ENCODE measurements at regions not wholly inside any gene's neighbourhood (a gene's known extent, or its start where the extent isn't known, plus 50 kb on each side); places are given as distances from the start of the nearest gene placed in this dataset.
"Not testable (repeated sequence)": the region's sequence is repeated elsewhere in the genome, so short reads cannot be mapped to it uniquely, and the experiment has no call there.

- no peak for DNase-seq
Observed at GRCh38 chr2:185393091-185393490, 345.5 kb upstream of the FSIP2 start.

GRCh38 chr2:185402474-185402873, 336.1 kb upstream of the FSIP2 start:
- DNase-seq, result no peak

- no peak for DNase-seq
Observed at GRCh38 chr2:185404578-185404977, 334.0 kb upstream of the FSIP2 start.

GRCh38 chr2:185417111-185417510, 321.5 kb upstream of the FSIP2 start:
- no peak for DNase-seq

- DNase-seq, result no peak
Observed at GRCh38 chr2:185417688-185418087, 320.9 kb upstream of the FSIP2 start.

- not testable (repeated sequence) for DNase-seq
Observed at GRCh38 chr2:185424958-185425629, 313.5 kb upstream of the FSIP2 start.

GRCh38 chr2:185428000-185428399, 310.6 kb upstream of the FSIP2 start:
- no peak for DNase-seq

DNA sequence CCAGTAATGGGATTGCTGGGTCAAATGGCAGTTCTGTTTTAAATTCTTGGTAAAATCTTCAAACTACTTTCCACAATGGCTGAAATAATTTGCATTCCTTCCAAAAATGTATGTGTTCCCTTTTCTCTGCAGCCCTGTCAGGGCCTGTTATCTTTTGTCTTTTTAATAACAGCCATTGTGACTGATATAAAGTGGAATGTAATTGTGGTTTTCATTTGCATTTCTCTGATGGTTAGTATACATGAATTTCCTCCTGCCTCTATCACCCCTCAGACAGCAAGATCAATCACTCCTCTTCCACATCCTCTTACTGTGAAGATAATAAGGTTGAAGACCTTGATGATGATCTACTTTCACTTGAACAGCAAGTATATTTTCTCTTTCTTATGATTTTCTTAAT, 304.8 kb upstream of the FSIP2 start:
- no peak for DNase-seq

DNA sequence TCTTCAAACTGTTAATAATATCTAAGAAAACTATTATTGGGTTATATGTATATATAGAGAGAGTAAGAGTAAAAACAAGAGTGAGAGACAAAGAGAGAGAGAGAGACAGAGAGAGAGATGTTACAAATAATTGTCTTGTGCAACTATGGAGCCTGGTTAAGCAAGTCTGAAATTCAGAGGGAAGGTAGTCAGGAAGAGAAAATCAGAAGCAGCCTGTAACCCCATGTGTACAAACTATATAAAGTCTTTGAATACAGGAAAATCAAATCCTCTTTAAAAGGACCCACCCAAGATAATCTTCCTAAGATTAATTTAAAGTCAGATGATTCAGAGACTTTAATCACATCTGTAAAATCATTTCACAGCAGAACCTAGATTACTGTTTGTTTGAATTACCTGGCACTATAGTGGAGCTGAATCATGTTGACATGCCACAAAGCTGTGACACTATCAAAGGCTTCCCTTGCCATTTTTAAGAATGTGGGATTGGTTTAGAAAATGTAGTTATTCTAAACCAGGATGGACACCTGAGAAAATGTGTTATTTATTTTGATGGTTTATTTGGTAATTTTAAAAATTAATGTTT, 301.7 kb upstream of the FSIP2 start:
- DNase-seq, result no peak

GRCh38 chr2:185441486-185442005, 297.1 kb upstream of the FSIP2 start:
- DNase-seq, result no peak

DNA sequence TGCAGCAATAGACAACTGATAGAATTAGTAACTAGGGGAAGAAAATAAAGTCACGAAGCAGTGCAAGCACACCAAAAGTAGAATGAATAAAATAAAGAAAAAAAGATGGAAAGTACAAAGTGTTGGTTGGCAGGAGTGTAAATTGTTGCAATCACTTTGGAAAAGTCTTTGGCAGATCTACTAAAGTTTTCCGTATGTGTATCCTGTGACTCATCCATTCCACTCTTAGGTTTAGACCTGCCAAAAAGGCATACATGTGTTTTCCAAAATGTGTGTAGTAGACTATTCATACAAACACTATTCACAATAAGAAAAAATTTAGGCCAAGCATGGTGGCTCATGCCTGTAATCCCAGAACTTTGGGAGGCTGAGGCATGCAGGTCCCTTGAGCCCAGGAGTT, 282.1 kb upstream of the FSIP2 start:
- DNase-seq, result no peak

- no peak for DNase-seq
Observed at GRCh38 chr2:185463481-185463880, 275.1 kb upstream of the FSIP2 start.

DNA sequence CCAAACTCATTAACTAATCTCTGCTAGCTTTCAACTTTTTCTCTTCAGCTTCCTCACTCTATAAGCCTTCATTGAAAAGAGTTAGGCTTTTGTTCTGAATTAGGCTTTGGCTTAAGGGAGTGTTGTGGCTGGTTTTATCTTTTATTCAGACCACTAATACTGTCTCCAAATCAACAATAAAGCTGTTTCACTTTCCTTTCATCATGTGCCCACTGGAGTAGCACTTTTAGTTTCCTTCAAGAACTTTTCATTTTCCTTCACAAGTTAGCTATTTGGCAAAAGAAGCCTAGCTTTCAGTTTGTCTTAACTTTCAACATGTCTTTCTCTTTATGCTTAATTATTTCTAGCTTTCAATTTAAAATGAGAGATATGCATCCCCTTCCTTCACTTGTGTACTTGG, 271.7 kb upstream of the FSIP2 start:
- no peak for DNase-seq

GRCh38 chr2:185471441-185471840, 267.2 kb upstream of the FSIP2 start:
- no peak for DNase-seq

DNA sequence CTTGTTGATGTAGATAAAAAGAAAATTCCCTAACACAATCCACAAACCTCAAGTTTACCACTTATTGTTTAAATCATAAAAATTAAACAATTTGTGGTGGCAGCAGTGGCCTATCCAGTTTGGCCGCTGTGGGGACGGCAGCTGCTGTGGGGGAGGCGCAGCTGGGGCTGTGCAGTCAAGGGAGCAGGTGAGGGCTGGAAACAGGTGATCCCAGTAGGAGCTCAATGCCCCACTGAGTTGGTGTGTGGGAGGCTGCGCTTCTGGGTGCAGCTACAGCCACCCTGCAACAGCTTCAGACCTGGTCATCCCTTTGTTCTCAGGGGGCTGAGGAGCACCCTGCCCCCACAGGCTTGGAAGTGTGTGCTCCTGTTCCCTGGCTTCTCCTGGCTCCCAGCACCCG, 266.0 kb upstream of the FSIP2 start:
- DNase-seq, result no peak

- DNase-seq, result no peak
Observed at GRCh38 chr2:185473838-185474237, 264.8 kb upstream of the FSIP2 start.

- DNase-seq, result no peak
Observed at GRCh38 chr2:185475914-185476313, 262.7 kb upstream of the FSIP2 start.

DNA sequence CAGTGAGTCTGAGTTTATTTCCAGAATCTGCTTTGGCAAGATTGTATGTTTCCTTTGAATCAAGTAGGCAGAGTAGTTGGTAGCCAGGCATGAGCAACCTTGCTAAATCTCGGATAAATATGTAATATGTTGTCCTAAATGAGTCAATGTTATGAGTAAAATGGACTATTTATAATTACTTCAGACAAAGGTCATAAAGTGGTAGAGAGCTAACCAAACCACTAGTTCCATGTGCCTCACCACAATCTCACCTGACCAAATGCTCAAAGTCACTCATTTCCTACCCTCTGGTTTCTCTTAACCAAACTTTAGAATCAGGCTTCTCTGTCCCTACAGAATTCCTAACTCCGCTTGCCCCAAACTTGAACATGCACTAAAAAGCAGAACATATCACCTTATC, 261.2 kb upstream of the FSIP2 start:
- no peak for DNase-seq

DNA sequence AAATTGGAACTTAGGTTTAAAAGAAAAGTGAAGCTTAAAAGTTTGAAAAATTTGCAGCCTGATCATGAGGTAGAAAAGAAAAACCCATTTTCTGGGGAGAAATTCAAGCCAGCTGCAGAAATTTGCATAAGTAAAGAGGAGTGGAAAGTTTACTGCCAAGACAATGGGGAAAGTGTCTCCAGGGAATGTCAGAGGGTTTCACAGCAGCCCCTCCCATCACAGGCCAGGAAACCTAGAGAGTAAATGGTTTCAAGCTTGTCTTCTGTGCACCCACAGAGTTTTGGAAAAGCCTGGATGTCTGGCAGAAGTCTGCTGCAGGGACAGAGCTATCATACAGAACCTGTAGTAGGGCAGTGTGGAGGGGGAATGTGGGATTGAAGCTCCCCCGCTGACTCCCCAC, 254.0 kb upstream of the FSIP2 start:
- DNase-seq, result no peak

- DNase-seq, result no peak
Observed at GRCh38 chr2:185502351-185502750, 236.3 kb upstream of the FSIP2 start.

GRCh38 chr2:185507719-185508118, 230.9 kb upstream of the FSIP2 start:
- no peak for DNase-seq

GRCh38 chr2:185510060-185510459, 228.5 kb upstream of the FSIP2 start:
- no peak for DNase-seq

DNA sequence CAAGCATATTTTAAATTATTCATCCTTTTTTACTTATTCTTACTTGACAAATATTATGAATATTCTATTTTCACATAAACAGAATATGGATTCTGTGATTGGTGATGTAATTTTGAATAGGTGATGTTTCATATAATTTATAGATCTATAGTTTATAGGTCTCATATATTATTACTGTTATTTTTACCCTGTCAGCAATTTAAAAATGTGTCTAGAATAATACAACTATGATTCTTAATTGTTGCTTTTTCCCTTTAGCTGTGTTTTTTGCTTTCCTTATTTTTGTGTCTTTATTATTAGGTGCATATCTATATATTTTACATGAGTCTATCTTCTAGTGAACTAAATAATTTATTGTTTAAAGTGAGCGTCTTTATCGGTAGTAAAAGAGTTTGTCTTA, 226.7 kb upstream of the FSIP2 start:
- no peak for DNase-seq

DNA sequence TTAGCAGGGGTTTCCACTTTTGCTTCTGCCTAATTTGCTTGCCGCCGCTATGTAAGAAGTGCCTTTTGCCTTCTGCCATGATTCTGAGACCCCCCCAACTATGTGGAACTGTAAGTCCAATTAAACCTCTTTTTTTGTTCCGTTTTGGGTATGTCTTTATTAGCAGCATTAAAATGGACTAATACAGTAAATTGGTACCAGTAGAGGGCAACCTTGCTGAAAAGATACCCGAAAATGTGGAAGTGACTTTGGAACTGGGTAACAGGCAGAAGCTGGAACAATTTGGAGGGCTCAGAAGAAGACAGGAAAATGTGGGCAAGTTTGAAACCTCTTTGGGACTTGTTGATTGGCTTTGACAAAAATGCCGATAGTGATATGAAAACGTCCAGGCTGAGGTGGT, 216.1 kb upstream of the FSIP2 start:
- no peak for DNase-seq

- not testable (repeated sequence) for DNase-seq
Observed at GRCh38 chr2:185524242-185524641, 214.4 kb upstream of the FSIP2 start.

Measured in NCI-H1694 (cell line).